ENCODE measurements at regions not wholly inside any gene's neighbourhood (a gene's known extent, or its start where the extent isn't known, plus 50 kb on each side); places are given as distances from the start of the nearest gene placed in this dataset.

DNA sequence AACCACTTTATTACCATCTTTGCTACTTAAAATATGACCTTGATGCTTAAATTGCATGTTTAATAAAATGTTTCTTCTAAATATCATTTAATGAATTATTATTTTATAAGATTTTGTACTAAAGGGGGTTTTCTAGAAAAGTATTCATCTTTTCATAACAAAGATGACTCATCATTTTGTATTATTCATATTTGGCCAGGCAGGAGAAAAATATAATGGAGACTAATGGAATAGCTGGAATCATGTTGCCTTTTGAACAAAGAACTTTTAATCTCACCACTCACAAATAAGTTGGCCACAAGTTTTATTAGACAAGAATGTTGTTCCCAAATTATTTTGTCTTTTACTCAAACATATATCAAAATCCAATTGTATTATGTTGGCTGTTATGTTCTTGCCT, 882.4 kb downstream of the DSC3 start:
- Histone ChIP-seq H3K9me3 (replicated peaks; ENCODE audit: control insufficient read depth, insufficient read depth, low read length) (no peaks in the 10 kb centered on the region), H3K9ac (ENCODE audit: control insufficient read depth, insufficient read depth, low read length) (no peak overlapping the region), H2AFZ (ENCODE audit: control insufficient read depth, low read depth, low read length) (no peak overlapping the region), H4K20me1 (ENCODE audit: control insufficient read depth, insufficient read depth) (no peaks in the 10 kb centered on the region), H3K27ac (ENCODE audit: control insufficient read depth, insufficient read depth) (no peak overlapping the region), H3K36me3 (ENCODE audit: control insufficient read depth in 2 of 2, insufficient read depth in 2 of 2, low read length in 1 of 2) (no peaks in the 10 kb centered on the region), H3K4me1 (ENCODE audit: control insufficient read depth, insufficient read depth, low read length) (no peaks in the 10 kb centered on the region), H3K4me3 (no peak overlapping the region), H3K27me3 (replicated peaks in 1 of 2; ENCODE audit: control insufficient read depth in 2 of 2, insufficient read depth in 2 of 2, low read length in 1 of 2) (no peaks in the 10 kb centered on the region), H3K4me2 (ENCODE audit: control insufficient read depth, insufficient read depth) (no peak overlapping the region), H3K79me2 (ENCODE audit: control insufficient read depth, insufficient read depth, low read length) (no peaks in the 10 kb centered on the region)
- ATAC-seq (no peak), DNase-seq (ENCODE audit: low read depth, low spot score) (no peak), FAIRE-seq (no peak)
- in situ Hi-C loops (cut with MboI): no loop called here
- no peak for TF ChIP-seq ZZZ3 (IDR thresholded peaks at IDR 0.05; ENCODE audit: control insufficient read depth, insufficient read length, low read depth)
- TF ChIP-seq POLR2A (IDR thresholded peaks at IDR 0.05; ENCODE audit: low read depth, low read length): no peak
- TF ChIP-seq CBX3 (IDR thresholded peaks at IDR 0.05; ENCODE audit: borderline replicate concordance, low read depth): no peak
- TF ChIP-seq CHD4 (IDR thresholded peaks at IDR 0.05): no peak
- TF ChIP-seq MYC (IDR thresholded peaks at IDR 0.05; ENCODE audit: insufficient read depth, insufficient read length, insufficient replicate concordance, low read length, severe bottlenecking): no peak
- TF ChIP-seq NBN (IDR thresholded peaks at IDR 0.05): no peak
- no peak for TF ChIP-seq ZNF217 (IDR thresholded peaks at IDR 0.05)
- TF ChIP-seq, protein P1, sequence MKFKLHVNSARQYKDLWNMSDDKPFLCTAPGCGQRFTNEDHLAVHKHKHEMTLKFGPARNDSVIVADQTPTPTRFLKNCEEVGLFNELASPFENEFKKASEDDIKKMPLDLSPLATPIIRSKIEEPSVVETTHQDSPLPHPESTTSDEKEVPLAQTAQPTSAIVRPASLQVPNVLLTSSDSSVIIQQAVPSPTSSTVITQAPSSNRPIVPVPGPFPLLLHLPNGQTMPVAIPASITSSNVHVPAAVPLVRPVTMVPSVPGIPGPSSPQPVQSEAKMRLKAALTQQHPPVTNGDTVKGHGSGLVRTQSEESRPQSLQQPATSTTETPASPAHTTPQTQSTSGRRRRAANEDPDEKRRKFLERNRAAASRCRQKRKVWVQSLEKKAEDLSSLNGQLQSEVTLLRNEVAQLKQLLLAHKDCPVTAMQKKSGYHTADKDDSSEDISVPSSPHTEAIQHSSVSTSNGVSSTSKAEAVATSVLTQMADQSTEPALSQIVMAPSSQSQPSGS (IDR thresholded peaks at IDR 0.05; ENCODE audit: low read length): no peak
- TF ChIP-seq CHD2 (IDR thresholded peaks at IDR 0.05; ENCODE audit: borderline replicate concordance, low read depth, low read length): no peak
- no peak for TF ChIP-seq ZNF384 (IDR thresholded peaks at IDR 0.05; ENCODE audit: borderline replicate concordance, low read depth, low read length)
- TF ChIP-seq CREB1 (IDR thresholded peaks at IDR 0.05; ENCODE audit: low read depth): no peak
- TF ChIP-seq HDAC6 (IDR thresholded peaks at IDR 0.05; ENCODE audit: unreplicated experiment): no peak
- TF ChIP-seq ATF7 (IDR thresholded peaks at IDR 0.05; ENCODE audit: low read depth): no peak
- TF ChIP-seq NRF1 (conservative IDR thresholded peaks at IDR 0.05; ENCODE audit: low read depth, low read length): no peak
- no peak for TF ChIP-seq POLR2AphosphoS2 (IDR thresholded peaks at IDR 0.05; ENCODE audit: low read depth, low read length)
- TF ChIP-seq, protein P2, sequence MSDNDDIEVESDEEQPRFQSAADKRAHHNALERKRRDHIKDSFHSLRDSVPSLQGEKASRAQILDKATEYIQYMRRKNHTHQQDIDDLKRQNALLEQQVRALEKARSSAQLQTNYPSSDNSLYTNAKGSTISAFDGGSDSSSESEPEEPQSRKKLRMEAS (IDR thresholded peaks at IDR 0.05; ENCODE audit: low read depth, low read length): no peak
- TF ChIP-seq YY1 (IDR thresholded peaks at IDR 0.05; ENCODE audit: low read depth, low read length): no peak
- no peak for TF ChIP-seq CHD1 (IDR thresholded peaks at IDR 0.05; ENCODE audit: low read depth, low read length)
- no peak for TF ChIP-seq BMI1 (IDR thresholded peaks at IDR 0.05; ENCODE audit: borderline replicate concordance)
- POLR2A ChIA-PET: no interaction called here
- RAD21 ChIA-PET (ENCODE audit: unreplicated experiment): no interaction called here
- CTCF ChIA-PET: no interaction called here
- BruUV-seq (replicated peaks): no TSS peak
- SMC1A ChIA-PET (ENCODE audit: uncharacterized antibody, unreplicated experiment): no interaction called here
- intact Hi-C loops (cut with micrococcal nuclease; ENCODE audit: unreplicated experiment): no loop called here
